HepG2 (cell line): ENCODE measurements at regions not wholly inside any gene's neighbourhood (a gene's known extent, or its start where the extent isn't known, plus 50 kb on each side); places are given as distances from the start of the nearest gene placed in this dataset.

Experiments used
- ATAC-seq: fragments of 200-7000 bp; cut with Tn5 transposase; 3 replicates; pipeline ENCODE4 v1.9.1; 2020; ENCODE audit warnings: mild to moderate bottlenecking, moderate library complexity
- BruUV-seq: library from RNA; stranded (reverse); fragments of 400-500 nt; replicated peaks from 2 replicates; lab custom pipeline; 2021; lab: Mats Ljungman, UMichigan
- CTCF ChIA-PET: fragments of 300-600 bp; formaldehyde crosslinking; extraction: SDS; loops from one replicate; lab custom pipeline; 2021; ENCODE audit warnings: low total read pairs, inconsistent platforms, low intra/inter-chr PET ratio; lab: Yijun Ruan, JAX
- POLR2A ChIA-PET: fragments of 350-600 bp; sonication (Branson Sonifier 250); formaldehyde crosslinking; loops from one replicate; lab custom pipeline; 2020; ENCODE audit warnings: antibody characterized with exemption, inconsistent platforms; lab: Yijun Ruan, JAX
- DNase-seq: peaks from one replicate; pipeline ENCODE4 v3.0.0-alpha.2; 2015; ENCODE audit warnings: low spot score
- FAIRE-seq: peaks from 3 replicates; lab custom pipeline; 2011; peaks lifted over from hg19 to GRCh38; lab: Jason Lieb, UNC
- H2AFZ ChIP-seq: one replicate; pipeline ENCODE4 v1.6.1; 2011; ENCODE audit warnings: low read length, inconsistent platforms
- H3K27ac ChIP-seq: fragments of 300-600 bp; 3 replicates; pipeline ENCODE4 v1.8.0; 2011; ENCODE audit warnings: mixed run types, mild to moderate bottlenecking, mixed read lengths, low read length, inconsistent platforms; ENCODE audit not compliant: insufficient read depth; ENCODE audit errors: extremely low read length
- H3K27me3 ChIP-seq, 2 experiments: fragments of 200-600 bp in 1 of 2; 2 replicates in 1 of 2; 3 replicates in 1 of 2; pipeline versions ENCODE4 v1.6.0 to v1.8.0; 2011; ENCODE audit warnings: low read length in 2 of 2, mild to moderate bottlenecking in 2 of 2, moderate library complexity in 2 of 2, inconsistent platforms in 1 of 2; ENCODE audit not compliant: insufficient read depth in 2 of 2, control insufficient read depth in 1 of 2
- H3K36me3 ChIP-seq, 2 experiments: fragments of 200-600 bp in 1 of 2; replicated peaks in 1 of 2; 2 replicates in 1 of 2; 3 replicates in 1 of 2; pipeline versions ENCODE4 v1.5.1 to v1.8.0; 2011; ENCODE audit warnings: low read length in 2 of 2, inconsistent platforms in 1 of 2; ENCODE audit not compliant: insufficient read depth in 2 of 2, control insufficient read depth in 1 of 2
- H3K4me1 ChIP-seq: 2 replicates; pipeline ENCODE4 v1.5.1; 2012; ENCODE audit warnings: low read length, inconsistent platforms; ENCODE audit not compliant: insufficient read depth
- H3K4me2 ChIP-seq: 2 replicates; pipeline ENCODE4 v1.6.0; 2011; ENCODE audit warnings: low read depth, low read length, inconsistent platforms
- H3K4me3 ChIP-seq, 3 experiments: fragments of 200-600 bp in 1 of 3; sonication (generic), shearing (Covaris generic) in 1 of 3; replicated peaks in 1 of 3; 2 replicates each; pipeline ENCODE4 v1.5.1; 2011 to 2016; ENCODE audit warnings: low read length in 3 of 3, inconsistent platforms in 2 of 3, low read depth in 2 of 3, mild to moderate bottlenecking in 2 of 3, control low read depth in 1 of 3, mixed read lengths in 1 of 3; ENCODE audit not compliant: insufficient read depth in 1 of 3
- H3K79me2 ChIP-seq: one replicate; pipeline ENCODE4 v1.6.1; 2011; ENCODE audit warnings: low read length, inconsistent platforms; ENCODE audit not compliant: insufficient read depth
- H3K9ac ChIP-seq: 2 replicates; pipeline ENCODE4 v1.6.0; 2011; ENCODE audit warnings: mild to moderate bottlenecking, low read depth, low read length, inconsistent platforms; ENCODE audit not compliant: insufficient read depth
- H3K9me3 ChIP-seq: 2 replicates; pipeline ENCODE4 v1.5.1; 2012; ENCODE audit warnings: mild to moderate bottlenecking, low read length
- H4K20me1 ChIP-seq: 2 replicates; pipeline ENCODE4 v1.6.0; 2011; ENCODE audit warnings: inconsistent platforms, mild to moderate bottlenecking, low read length, moderate library complexity; ENCODE audit not compliant: insufficient read depth
- MIXL1 ChIP-seq: IDR thresholded peaks from 2 replicates; pipeline ENCODE4 v1.6.1; 2016
- PITX1 ChIP-seq: sonication (generic); formaldehyde crosslinking; IDR thresholded peaks from 2 replicates; pipeline ENCODE4 v1.5.1; 2020; ENCODE audit warnings: mild to moderate bottlenecking, missing genetic modification reagents
- TEAD2 ChIP-seq: sonication (generic); formaldehyde crosslinking; IDR thresholded peaks from 2 replicates; pipeline ENCODE4 v1.9.0; 2021; ENCODE audit warnings: missing genetic modification reagents
- ZMYM2 ChIP-seq: sonication (generic); formaldehyde crosslinking; IDR thresholded peaks from 2 replicates; pipeline ENCODE4 v1.8.0; 2022; ENCODE audit warnings: mild to moderate bottlenecking, missing genetic modification reagents
- ZSCAN25 ChIP-seq: sonication (generic); formaldehyde crosslinking; IDR thresholded peaks from 2 replicates; pipeline ENCODE4 v1.8.0; 2022; ENCODE audit warnings: mild to moderate bottlenecking, missing genetic modification reagents
- WGBS: methylation state at CpG from one replicate; pipeline ENCODE4 v1.1.6; 2017; ENCODE audit warnings: low lambda C conversion rate; 5-methylcytosine and 5-hydroxymethylcytosine counted together
- in situ Hi-C: cut with HindIII; loops from 2 replicates; pipeline ENCODE4 v1.10.0; 2017; ENCODE audit warnings: low pct_unique_long_range_greater_than_20kb; ENCODE audit not compliant: extremely low pct_ligation_motif_present
- intact Hi-C: fragments of 100-400 bp; cut with micrococcal nuclease; formaldehyde crosslinking; loops from one replicate; pipeline ENCODE4 v1.10.0; 2022; ENCODE audit not compliant: unreplicated experiment
- TF ChIP-seq, protein P1 (sequence below): sonication (generic); formaldehyde crosslinking; IDR thresholded peaks from 2 replicates; pipeline ENCODE4 v1.4.0; 2020; ENCODE audit warnings: low read depth, missing genetic modification reagents

DNA sequence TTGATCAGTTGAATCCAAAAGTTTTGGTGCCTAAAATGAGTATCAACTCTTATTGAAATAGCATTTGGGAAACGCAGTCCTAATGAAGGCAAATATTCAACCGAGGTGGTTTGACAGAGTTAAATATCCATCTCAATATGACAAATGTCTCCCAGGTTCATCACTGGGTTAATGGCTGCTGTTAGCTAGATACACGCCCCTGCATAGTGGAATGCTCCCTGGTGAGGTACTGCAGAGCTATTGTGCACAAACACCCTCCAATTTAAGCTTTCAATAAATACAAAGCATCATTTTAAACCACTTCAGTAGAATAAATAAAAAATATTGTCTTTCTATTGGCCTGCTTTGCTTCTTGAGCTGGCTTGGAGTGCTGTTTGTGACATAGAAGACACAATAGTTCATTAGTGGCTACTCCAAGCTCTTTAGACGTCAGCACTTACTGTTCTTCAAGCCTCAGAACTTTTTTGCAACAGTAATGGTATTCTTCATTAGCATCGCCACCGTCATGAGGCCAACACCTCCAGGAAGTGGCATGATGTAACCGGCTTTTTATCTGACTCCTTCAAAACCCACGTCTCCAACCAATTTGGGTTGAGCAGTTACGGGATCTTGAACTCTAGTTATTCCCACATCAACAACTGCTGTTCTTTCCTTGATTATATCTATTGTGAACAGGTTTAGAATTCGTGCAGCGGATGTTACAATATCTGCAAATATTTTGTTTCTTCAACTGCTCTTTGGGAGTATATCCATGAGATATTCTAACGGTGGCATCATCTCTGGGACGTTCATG is 1159.6 kb upstream of the EPHA6 start:
- DNase-seq: no peak
- Histone ChIP-seq H3K9ac (no peak overlapping the region), H3K27me3 (no peaks in the 10 kb centered on the region), H3K79me2 (no peaks in the 10 kb centered on the region), H3K27ac (no peak overlapping the region), H3K36me3 (no peaks in the 10 kb centered on the region), H4K20me1 (no peaks in the 10 kb centered on the region)
- no TSS peak for BruUV-seq
- FAIRE-seq: no peak
- POLR2A ChIA-PET: no interaction called here
- 18% methylated on average over 13 of the region's 13 CpGs for WGBS
- in situ Hi-C loops: no loop called here
- CTCF ChIA-PET: no interaction called here
- intact Hi-C loops: no loop called here
- TF ChIP-seq MIXL1 (CRISPR knock-in tag): no peak
- TF ChIP-seq ZMYM2 (CRISPR knock-in tag): no peak
- TF ChIP-seq, protein P1, sequence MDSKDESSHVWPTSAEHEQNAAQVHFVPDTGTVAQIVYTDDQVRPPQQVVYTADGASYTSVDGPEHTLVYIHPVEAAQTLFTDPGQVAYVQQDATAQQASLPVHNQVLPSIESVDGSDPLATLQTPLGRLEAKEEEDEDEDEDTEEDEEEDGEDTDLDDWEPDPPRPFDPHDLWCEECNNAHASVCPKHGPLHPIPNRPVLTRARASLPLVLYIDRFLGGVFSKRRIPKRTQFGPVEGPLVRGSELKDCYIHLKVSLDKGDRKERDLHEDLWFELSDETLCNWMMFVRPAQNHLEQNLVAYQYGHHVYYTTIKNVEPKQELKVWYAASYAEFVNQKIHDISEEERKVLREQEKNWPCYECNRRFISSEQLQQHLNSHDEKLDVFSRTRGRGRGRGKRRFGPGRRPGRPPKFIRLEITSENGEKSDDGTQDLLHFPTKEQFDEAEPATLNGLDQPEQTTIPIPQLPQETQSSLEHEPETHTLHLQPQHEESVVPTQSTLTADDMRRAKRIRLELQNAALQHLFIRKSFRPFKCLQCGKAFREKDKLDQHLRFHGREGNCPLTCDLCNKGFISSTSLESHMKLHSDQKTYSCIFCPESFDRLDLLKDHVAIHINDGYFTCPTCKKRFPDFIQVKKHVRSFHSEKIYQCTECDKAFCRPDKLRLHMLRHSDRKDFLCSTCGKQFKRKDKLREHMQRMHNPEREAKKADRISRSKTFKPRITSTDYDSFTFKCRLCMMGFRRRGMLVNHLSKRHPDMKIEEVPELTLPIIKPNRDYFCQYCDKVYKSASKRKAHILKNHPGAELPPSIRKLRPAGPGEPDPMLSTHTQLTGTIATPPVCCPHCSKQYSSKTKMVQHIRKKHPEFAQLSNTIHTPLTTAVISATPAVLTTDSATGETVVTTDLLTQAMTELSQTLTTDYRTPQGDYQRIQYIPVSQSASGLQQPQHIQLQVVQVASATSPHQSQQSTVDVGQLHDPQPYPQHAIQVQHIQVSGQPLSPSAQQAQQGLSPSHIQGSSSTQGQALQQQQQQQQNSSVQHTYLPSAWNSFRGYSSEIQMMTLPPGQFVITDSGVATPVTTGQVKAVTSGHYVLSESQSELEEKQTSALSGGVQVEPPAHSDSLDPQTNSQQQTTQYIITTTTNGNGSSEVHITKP (CRISPR knock-in tag): no peak
- no peak for TF ChIP-seq PITX1 (CRISPR knock-in tag)
- no peak for TF ChIP-seq TEAD2 (CRISPR knock-in tag)
- TF ChIP-seq ZSCAN25 (CRISPR knock-in tag): no peak
- TF ChIP-seq, all 625 proteins: peak for 0
- ATAC-seq: no peak
- Histone ChIP-seq H3K4me3 (no peak overlapping the region), H3K4me2 (no peak overlapping the region), H3K4me1 (no peaks in the 10 kb centered on the region), H2AFZ (no peak overlapping the region), H3K9me3 (no peaks in the 10 kb centered on the region)
